ENCODE measurements at regions not wholly inside any gene's neighbourhood (a gene's known extent, or its start where the extent isn't known, plus 50 kb on each side); places are given as distances from the start of the nearest gene placed in this dataset.

DNA sequence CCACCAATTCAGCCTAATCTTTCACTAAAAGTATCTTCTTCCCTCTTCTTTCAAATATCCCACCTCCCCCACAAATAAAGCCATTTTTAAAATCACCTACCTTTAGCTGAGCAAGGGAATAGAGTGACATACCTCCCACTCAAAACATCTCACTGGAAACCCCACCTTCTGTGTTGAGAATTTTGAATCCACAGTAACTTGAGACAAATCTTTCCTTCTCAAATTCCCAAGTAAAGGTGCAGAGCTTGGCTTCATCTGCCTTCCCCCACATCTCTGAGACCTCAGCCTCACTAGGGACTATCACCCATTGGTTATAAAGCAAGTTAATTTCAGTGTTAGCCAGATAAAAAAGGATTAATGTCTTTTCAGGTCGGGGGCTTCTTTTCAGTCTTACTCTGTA lies 180.4 kb downstream of the INO80D start:
- 55 to 75% (median 71%) methylated on average over 1 of the region's 1 CpG for WGBS, 4 donors
- intact Hi-C loops (cut with DNase I), result no loop called here
- Histone ChIP-seq H3K9me3 (replicated peaks in 1 of 3) (no peaks in the 10 kb centered on the region), H3K36me3 (replicated peaks in 1 of 2) (no peaks in the 10 kb centered on the region), H3K4me3 (no peak overlapping the region), H3K4me1 (replicated peaks in 1 of 2) (peaks cover 0 to 7% of the 10 kb centered on the region in 2 donors), H3K27ac (no peak overlapping the region), H3K27me3 (peaks cover 7% of the 10 kb centered on the region)
- TF ChIP-seq, protein P1, sequence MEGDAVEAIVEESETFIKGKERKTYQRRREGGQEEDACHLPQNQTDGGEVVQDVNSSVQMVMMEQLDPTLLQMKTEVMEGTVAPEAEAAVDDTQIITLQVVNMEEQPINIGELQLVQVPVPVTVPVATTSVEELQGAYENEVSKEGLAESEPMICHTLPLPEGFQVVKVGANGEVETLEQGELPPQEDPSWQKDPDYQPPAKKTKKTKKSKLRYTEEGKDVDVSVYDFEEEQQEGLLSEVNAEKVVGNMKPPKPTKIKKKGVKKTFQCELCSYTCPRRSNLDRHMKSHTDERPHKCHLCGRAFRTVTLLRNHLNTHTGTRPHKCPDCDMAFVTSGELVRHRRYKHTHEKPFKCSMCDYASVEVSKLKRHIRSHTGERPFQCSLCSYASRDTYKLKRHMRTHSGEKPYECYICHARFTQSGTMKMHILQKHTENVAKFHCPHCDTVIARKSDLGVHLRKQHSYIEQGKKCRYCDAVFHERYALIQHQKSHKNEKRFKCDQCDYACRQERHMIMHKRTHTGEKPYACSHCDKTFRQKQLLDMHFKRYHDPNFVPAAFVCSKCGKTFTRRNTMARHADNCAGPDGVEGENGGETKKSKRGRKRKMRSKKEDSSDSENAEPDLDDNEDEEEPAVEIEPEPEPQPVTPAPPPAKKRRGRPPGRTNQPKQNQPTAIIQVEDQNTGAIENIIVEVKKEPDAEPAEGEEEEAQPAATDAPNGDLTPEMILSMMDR (IDR thresholded peaks at IDR 0.05), result no peak
- TF ChIP-seq POLR2A (IDR thresholded peaks at IDR 0.05), result no peak
- DNase-seq, result no peak

DNA sequence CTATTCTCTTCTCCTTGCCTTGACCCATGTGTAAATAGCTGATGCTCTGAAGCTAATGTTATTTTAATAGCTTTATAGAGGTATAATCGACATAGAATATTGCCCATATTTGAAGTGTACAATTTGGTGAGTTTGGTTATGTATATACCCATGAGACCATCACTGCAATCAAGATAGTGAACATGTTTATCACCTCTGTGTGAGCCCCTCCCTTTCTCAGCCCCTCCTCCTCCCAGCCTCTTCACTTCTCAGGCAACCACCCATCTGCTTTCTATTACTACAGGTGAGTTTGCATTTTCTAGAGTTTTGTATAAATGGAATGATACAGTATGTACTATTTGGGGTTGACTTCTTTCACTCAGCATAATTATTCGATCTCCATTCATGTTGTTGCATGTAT lies 181.1 kb downstream of the INO80D start:
- no peaks in the 10 kb centered on the region for H3K36me3 ChIP-seq (replicated peaks in 1 of 2)
- H3K4me1 ChIP-seq (replicated peaks in 1 of 2), result peaks cover 0 to 7% of the 10 kb centered on the region in 2 donors
- no peak overlapping the region for H3K4me3 ChIP-seq
- H3K27ac ChIP-seq, result no peak overlapping the region
- WGBS, 4 donors, result 69 to 86% (median 78%) methylated on average over 2 of the region's 2 CpGs
- DNase-seq, result no peak
- intact Hi-C loops (cut with DNase I), result no loop called here
- TF ChIP-seq, protein P1 (IDR thresholded peaks at IDR 0.05), result no peak
- no peak for TF ChIP-seq POLR2A (IDR thresholded peaks at IDR 0.05)
- H3K27me3 ChIP-seq, result peaks cover under 1% of the 10 kb centered on the region
- no peaks in the 10 kb centered on the region for H3K9me3 ChIP-seq (replicated peaks in 1 of 3)

DNA sequence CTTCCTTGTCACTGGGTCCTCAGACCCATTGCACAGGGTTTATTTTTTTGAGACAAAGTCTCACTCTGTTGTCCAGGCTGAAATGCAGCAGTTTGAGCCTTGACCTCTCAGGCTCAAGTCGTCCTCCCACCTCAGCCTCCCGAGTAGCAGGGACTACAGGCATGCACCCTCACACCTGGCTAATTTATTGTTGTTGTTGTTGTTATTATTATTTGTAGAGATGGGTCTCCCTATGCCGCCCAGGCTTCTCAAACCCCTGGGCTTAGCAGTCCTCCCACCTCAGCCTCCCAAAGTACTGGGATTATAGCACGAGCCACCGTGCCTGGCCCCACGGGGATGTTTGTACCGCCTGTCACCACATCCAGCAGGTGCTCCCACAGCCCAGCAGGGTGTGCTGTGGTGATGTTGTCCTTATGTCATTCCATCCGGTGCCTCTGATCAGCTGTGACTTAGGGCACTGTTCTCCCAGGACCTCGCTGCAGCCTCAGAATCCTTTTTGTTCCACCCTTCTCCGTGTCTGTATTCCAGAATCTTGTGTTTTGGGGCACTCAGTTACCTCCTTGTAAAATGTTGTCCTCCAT lies 182.3 kb downstream of the INO80D start:
- no peaks in the 10 kb centered on the region for H3K9me3 ChIP-seq (replicated peaks in 1 of 3)

DNA sequence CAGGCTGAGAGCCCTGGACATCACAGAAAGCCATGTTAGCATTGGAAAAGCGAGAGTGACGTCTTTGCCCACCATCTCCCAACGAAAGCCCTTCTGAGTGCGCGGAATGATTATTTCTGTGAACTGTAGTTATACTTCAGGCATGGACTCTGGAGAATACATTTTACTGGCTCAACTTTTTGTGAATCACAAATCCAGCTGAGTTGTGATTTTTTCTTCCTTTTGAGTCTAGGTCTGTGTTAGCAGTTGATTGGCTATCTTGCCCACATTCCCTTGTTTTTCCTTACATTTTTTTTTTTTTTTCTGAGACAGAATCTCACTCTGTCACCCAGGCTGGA lies 183.1 kb downstream of the INO80D start:
- peak in 3 of 7 donors; percentile 29 to 87 (median 47) for DNase-seq

More for the DNA sequence above, 182.3 kb downstream of the INO80D start:
- 49 to 56% (median 54%) methylated on average over 10 of the region's 10 CpGs for WGBS, 4 donors
- peak overlapping the region in 1 of 5 donors; percentile 69 for H3K27ac ChIP-seq
- intact Hi-C loops (cut with DNase I), result no loop called here
- TF ChIP-seq POLR2A (IDR thresholded peaks at IDR 0.05), result no peak
- TF ChIP-seq, protein P1 (IDR thresholded peaks at IDR 0.05), result peak; percentile 26 to 69 (median 60)
- no peak overlapping the region for H3K4me3 ChIP-seq
- peaks cover 0 to 7% of the 10 kb centered on the region in 2 donors for H3K4me1 ChIP-seq (replicated peaks in 1 of 2)
- H3K27me3 ChIP-seq, result peaks cover 4% of the 10 kb centered on the region
- H3K36me3 ChIP-seq (replicated peaks in 1 of 2), result no peaks in the 10 kb centered on the region
- DNase-seq, result peak; percentile 36 to 77 (median 57)

More for the DNA sequence above, 183.1 kb downstream of the INO80D start:
- Histone ChIP-seq H3K27me3 (peaks cover 12% of the 10 kb centered on the region), H3K9me3 (replicated peaks in 1 of 3) (no peaks in the 10 kb centered on the region), H3K4me3 (no peak overlapping the region), H3K36me3 (replicated peaks in 1 of 2) (no peaks in the 10 kb centered on the region), H3K27ac (peak overlapping the region in 3 of 5 donors; percentile 31 to 69 (median 60)), H3K4me1 (replicated peaks in 1 of 2) (peaks cover 0 to 7% of the 10 kb centered on the region in 2 donors)
- intact Hi-C loops (cut with DNase I), result no loop called here
- 17 to 40% (median 25%) methylated on average over 5 of the region's 5 CpGs for WGBS, 4 donors
- no peak for TF ChIP-seq POLR2A (IDR thresholded peaks at IDR 0.05)
- TF ChIP-seq, protein P1 (IDR thresholded peaks at IDR 0.05), result no peak
